ENCODE measurements at regions not wholly inside any gene's neighbourhood (a gene's known extent, or its start where the extent isn't known, plus 50 kb on each side); places are given as distances from the start of the nearest gene placed in this dataset.

DNA sequence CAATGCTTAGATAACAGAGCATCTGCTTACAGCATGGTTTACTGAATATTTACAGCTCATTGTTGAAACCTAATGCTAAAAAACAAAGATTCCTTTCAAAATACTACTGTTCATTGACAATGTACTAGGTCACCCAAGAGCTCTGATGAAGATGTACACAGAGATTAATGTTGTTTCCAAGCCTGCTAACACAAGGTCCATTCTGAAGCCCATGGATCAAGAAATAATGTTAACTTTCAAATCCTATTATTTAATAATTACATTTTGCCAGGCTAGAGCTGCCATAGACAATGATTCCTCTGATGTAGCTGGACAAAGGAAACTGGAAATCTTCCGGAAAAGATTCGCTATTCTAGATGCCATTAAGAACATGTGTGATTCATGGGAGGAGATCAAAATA is 355.6 kb downstream of the TENT5A start:
- Histone ChIP-seq H3K4me3 (no peak overlapping the region), H3K9me3 (replicated peaks; ENCODE audit: control insufficient read depth, insufficient read depth, low read length) (no peaks in the 10 kb centered on the region; the same call in 2 of the 3 replicates), H3K4me1 (ENCODE audit: control insufficient read depth, insufficient read depth, low read length) (no peaks in the 10 kb centered on the region), H3K79me2 (ENCODE audit: control insufficient read depth, insufficient read depth, low read length) (no peaks in the 10 kb centered on the region), H4K20me1 (ENCODE audit: control insufficient read depth, insufficient read depth) (no peaks in the 10 kb centered on the region), H3K4me2 (ENCODE audit: control insufficient read depth, insufficient read depth) (no peak overlapping the region), H3K9ac (ENCODE audit: control insufficient read depth, insufficient read depth, low read length) (no peak overlapping the region), H3K36me3 (ENCODE audit: control insufficient read depth in 2 of 2, insufficient read depth in 2 of 2, low read length in 1 of 2) (no peaks in the 10 kb centered on the region), H3K27ac (ENCODE audit: control insufficient read depth, insufficient read depth) (no peak overlapping the region), H3K27me3 (replicated peaks in 1 of 2; ENCODE audit: control insufficient read depth in 2 of 2, insufficient read depth in 2 of 2, low read length in 1 of 2) (no peaks in the 10 kb centered on the region), H2AFZ (ENCODE audit: control insufficient read depth, low read depth, low read length) (no peak overlapping the region)
- in situ Hi-C loops (cut with MboI) = no loop called here
- DNase-seq (ENCODE audit: low read depth, low spot score) = no peak
- no TSS peak for BruUV-seq (replicated peaks)
- SMC1A ChIA-PET (ENCODE audit: uncharacterized antibody, unreplicated experiment) = no interaction called here
- FAIRE-seq = no peak
- CTCF ChIA-PET = interaction anchor here (0.6 kb wide), 1 partner anchor 23 kb away, joined by 3 read pairs; no protein-coding TSS in a partner anchor
- WGBS (ENCODE audit: insufficient coverage, insufficient replicate concordance, low lambda C conversion rate, missing lambda C conversion rate) = 32% methylated on average over 2 of the region's 2 CpGs
- RAD21 ChIA-PET (ENCODE audit: unreplicated experiment) = interaction anchor here (0.6 kb wide), 1 partner anchor 152 kb away, joined by 4 read pairs; no protein-coding TSS in a partner anchor
- ATAC-seq = no peak
- TF ChIP-seq RAD21 (IDR thresholded peaks at IDR 0.05; ENCODE audit: insufficient read depth, low read depth, low read length) = no peak
- POLR2A ChIA-PET = no interaction called here
- intact Hi-C loops (cut with micrococcal nuclease; ENCODE audit: unreplicated experiment) = no loop called here

DNA sequence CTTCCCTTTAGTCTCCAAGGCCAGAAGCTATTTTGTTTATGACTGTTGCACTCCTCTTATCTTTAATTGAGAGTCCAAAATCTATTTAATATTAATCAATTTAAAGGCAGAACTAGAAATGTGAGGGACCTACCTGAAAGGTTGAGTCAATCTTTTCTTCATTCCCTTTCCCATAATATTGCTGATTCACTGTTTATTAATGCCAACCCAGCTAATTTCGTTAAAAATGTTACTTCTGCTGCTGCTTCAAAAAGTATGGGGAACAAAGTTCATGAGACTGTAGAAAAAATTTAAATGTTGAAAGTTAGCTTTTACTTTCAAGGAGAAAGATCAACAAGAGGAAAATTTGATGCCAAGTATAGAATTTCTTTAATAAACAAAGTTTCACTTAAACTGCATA is 365.3 kb downstream of the TENT5A start:
- no peaks in the 10 kb centered on the region for H4K20me1 ChIP-seq (ENCODE audit: control insufficient read depth, insufficient read depth)
- H3K27me3 ChIP-seq (replicated peaks in 1 of 2; ENCODE audit: control insufficient read depth in 2 of 2, insufficient read depth in 2 of 2, low read length in 1 of 2) = no peaks in the 10 kb centered on the region
- H3K36me3 ChIP-seq (ENCODE audit: control insufficient read depth in 2 of 2, insufficient read depth in 2 of 2, low read length in 1 of 2) = no peaks in the 10 kb centered on the region
- no peak overlapping the region for H3K4me2 ChIP-seq (ENCODE audit: control insufficient read depth, insufficient read depth)
- H3K79me2 ChIP-seq (ENCODE audit: control insufficient read depth, insufficient read depth, low read length) = no peaks in the 10 kb centered on the region
- ATAC-seq = no peak
- no peaks in the 10 kb centered on the region; the same call in 2 of the 3 replicates for H3K9me3 ChIP-seq (replicated peaks; ENCODE audit: control insufficient read depth, insufficient read depth, low read length)
- SMC1A ChIA-PET (ENCODE audit: uncharacterized antibody, unreplicated experiment) = no interaction called here
- intact Hi-C loops (cut with micrococcal nuclease; ENCODE audit: unreplicated experiment) = no loop called here
- no peak overlapping the region for H2AFZ ChIP-seq (ENCODE audit: control insufficient read depth, low read depth, low read length)
- H3K4me1 ChIP-seq (ENCODE audit: control insufficient read depth, insufficient read depth, low read length) = no peaks in the 10 kb centered on the region
- WGBS (ENCODE audit: insufficient coverage, insufficient replicate concordance, low lambda C conversion rate, missing lambda C conversion rate) = 0% methylated on average over 1 of the region's 1 CpG
- no peak overlapping the region for H3K9ac ChIP-seq (ENCODE audit: control insufficient read depth, insufficient read depth, low read length)
- no peak for DNase-seq (ENCODE audit: low read depth, low spot score)
- in situ Hi-C loops (cut with MboI) = no loop called here
- POLR2A ChIA-PET = no interaction called here
- FAIRE-seq = no peak
- H3K27ac ChIP-seq (ENCODE audit: control insufficient read depth, insufficient read depth) = no peak overlapping the region
- H3K4me3 ChIP-seq = no peak overlapping the region
- CTCF ChIA-PET = interaction anchor here (0.6 kb wide), 1 partner anchor 600 kb away, joined by 3 read pairs; no protein-coding TSS in a partner anchor
- no TSS peak for BruUV-seq (replicated peaks)
- RAD21 ChIA-PET (ENCODE audit: unreplicated experiment) = no interaction called here
- TF ChIP-seq, protein P1, sequence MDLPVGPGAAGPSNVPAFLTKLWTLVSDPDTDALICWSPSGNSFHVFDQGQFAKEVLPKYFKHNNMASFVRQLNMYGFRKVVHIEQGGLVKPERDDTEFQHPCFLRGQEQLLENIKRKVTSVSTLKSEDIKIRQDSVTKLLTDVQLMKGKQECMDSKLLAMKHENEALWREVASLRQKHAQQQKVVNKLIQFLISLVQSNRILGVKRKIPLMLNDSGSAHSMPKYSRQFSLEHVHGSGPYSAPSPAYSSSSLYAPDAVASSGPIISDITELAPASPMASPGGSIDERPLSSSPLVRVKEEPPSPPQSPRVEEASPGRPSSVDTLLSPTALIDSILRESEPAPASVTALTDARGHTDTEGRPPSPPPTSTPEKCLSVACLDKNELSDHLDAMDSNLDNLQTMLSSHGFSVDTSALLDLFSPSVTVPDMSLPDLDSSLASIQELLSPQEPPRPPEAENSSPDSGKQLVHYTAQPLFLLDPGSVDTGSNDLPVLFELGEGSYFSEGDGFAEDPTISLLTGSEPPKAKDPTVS (IDR thresholded peaks at IDR 0.05; ENCODE audit: low read depth, low read length) = no peak
- TF ChIP-seq RFX5 (IDR thresholded peaks at IDR 0.05; ENCODE audit: low read depth, low read length) (no peak), ETV6 (conservative IDR thresholded peaks at IDR 0.05 in 1 of 2, IDR thresholded peaks at IDR 0.05 in 1 of 2; ENCODE audit: borderline replicate concordance in 1 of 2, low read depth in 1 of 2) (no peak), KDM1A (IDR thresholded peaks at IDR 0.05; ENCODE audit: borderline replicate concordance) (no peak), KLF5 (IDR thresholded peaks at IDR 0.05; ENCODE audit: partially characterized antibody) (no peak), CREM (IDR thresholded peaks at IDR 0.05; ENCODE audit: low read depth) (no peak), ZSCAN29 (IDR thresholded peaks at IDR 0.05) (no peak)
- TF ChIP-seq, protein P2, sequence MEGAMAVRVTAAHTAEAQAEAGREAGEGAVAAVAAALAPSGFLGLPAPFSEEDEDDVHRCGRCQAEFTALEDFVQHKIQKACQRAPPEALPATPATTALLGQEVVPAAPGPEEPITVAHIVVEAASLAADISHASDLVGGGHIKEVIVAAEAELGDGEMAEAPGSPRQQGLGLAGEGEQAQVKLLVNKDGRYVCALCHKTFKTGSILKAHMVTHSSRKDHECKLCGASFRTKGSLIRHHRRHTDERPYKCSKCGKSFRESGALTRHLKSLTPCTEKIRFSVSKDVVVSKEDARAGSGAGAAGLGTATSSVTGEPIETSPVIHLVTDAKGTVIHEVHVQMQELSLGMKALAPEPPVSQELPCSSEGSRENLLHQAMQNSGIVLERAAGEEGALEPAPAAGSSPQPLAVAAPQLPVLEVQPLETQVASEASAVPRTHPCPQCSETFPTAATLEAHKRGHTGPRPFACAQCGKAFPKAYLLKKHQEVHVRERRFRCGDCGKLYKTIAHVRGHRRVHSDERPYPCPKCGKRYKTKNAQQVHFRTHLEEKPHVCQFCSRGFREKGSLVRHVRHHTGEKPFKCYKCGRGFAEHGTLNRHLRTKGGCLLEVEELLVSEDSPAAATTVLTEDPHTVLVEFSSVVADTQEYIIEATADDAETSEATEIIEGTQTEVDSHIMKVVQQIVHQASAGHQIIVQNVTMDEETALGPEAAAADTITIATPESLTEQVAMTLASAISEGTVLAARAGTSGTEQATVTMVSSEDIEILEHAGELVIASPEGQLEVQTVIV (IDR thresholded peaks at IDR 0.05; ENCODE audit: borderline replicate concordance, partially characterized antibody) = no peak
- TF ChIP-seq, protein P3, sequence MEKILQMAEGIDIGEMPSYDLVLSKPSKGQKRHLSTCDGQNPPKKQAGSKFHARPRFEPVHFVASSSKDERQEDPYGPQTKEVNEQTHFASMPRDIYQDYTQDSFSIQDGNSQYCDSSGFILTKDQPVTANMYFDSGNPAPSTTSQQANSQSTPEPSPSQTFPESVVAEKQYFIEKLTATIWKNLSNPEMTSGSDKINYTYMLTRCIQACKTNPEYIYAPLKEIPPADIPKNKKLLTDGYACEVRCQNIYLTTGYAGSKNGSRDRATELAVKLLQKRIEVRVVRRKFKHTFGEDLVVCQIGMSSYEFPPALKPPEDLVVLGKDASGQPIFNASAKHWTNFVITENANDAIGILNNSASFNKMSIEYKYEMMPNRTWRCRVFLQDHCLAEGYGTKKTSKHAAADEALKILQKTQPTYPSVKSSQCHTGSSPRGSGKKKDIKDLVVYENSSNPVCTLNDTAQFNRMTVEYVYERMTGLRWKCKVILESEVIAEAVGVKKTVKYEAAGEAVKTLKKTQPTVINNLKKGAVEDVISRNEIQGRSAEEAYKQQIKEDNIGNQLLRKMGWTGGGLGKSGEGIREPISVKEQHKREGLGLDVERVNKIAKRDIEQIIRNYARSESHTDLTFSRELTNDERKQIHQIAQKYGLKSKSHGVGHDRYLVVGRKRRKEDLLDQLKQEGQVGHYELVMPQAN (conservative IDR thresholded peaks at IDR 0.05) = no peak
